ENCODE measurements at regions not wholly inside any gene's neighbourhood (a gene's known extent, or its start where the extent isn't known, plus 50 kb on each side); places are given as distances from the start of the nearest gene placed in this dataset.

DNA sequence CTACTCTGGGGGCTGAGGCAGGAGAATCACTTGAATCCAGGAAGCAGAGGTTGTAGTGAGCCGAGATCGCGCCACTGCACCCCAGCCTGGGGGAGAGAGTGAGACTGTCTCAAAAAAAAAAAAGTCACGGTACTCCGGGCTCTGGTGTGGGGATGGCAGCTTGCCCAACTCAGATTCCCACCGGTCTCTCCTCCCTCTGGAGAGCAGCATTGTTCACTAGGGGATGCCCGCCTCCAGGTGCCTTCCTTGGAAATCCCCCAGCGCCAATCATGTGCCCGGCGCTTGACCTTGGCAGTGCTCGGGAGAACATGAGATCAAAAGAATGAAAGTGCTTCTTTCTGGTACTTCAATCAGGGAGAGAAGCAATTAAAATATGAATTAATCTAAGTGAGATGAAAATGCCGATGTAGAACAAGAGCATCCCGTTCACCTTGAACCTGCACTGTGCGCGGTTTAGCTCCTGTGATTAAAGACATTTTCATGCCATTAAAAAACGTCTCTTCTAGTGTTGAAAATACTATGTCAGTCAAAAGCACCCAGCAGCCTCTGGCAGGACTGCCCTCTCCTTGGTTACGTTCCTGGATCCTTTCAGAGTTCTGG lies 1127.3 kb upstream of the AUTS2 start:
- no peak for TF ChIP-seq EZH2phosphoT487 (IDR thresholded peaks at IDR 0.05; ENCODE audit: low read length)
- TF ChIP-seq EZH2 (optimal IDR thresholded peaks at IDR 0.05; ENCODE audit: low read depth, low read length) = no peak
- TF ChIP-seq, protein P1, sequence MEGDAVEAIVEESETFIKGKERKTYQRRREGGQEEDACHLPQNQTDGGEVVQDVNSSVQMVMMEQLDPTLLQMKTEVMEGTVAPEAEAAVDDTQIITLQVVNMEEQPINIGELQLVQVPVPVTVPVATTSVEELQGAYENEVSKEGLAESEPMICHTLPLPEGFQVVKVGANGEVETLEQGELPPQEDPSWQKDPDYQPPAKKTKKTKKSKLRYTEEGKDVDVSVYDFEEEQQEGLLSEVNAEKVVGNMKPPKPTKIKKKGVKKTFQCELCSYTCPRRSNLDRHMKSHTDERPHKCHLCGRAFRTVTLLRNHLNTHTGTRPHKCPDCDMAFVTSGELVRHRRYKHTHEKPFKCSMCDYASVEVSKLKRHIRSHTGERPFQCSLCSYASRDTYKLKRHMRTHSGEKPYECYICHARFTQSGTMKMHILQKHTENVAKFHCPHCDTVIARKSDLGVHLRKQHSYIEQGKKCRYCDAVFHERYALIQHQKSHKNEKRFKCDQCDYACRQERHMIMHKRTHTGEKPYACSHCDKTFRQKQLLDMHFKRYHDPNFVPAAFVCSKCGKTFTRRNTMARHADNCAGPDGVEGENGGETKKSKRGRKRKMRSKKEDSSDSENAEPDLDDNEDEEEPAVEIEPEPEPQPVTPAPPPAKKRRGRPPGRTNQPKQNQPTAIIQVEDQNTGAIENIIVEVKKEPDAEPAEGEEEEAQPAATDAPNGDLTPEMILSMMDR (IDR thresholded peaks at IDR 0.05; ENCODE audit: low read length) = no peak
